GM18507 (cell line): ENCODE measurements at regions not wholly inside any gene's neighbourhood (a gene's known extent, or its start where the extent isn't known, plus 50 kb on each side); places are given as distances from the start of the nearest gene placed in this dataset.

Experiments
- DNase-seq: peaks from one replicate; pipeline ENCODE4 v3.0.0; 2011; ENCODE audit warnings: low read depth; ENCODE audit not compliant: insufficient read length; ENCODE audit errors: extremely low spot score
- FAIRE-seq: peaks from 2 replicates; lab custom pipeline; 2011; peaks lifted over from hg19 to GRCh38; lab: Jason Lieb, UNC

GRCh38 chr3:162196964-162197363, 700.4 kb downstream of the OTOL1 start:
- FAIRE-seq, result no peak
- no peak for DNase-seq

- DNase-seq, result no peak
- no peak for FAIRE-seq
These were observed 704.2 kb downstream of the OTOL1 start for GRCh38 chr3:162200836-162201235.

GRCh38 chr3:162206648-162207047, 710.0 kb downstream of the OTOL1 start:
- DNase-seq, result no peak
- FAIRE-seq, result no peak

GRCh38 chr3:162211470-162211869, 714.9 kb downstream of the OTOL1 start:
- no peak for DNase-seq
- no peak for FAIRE-seq

GRCh38 chr3:162213196-162213595, 716.6 kb downstream of the OTOL1 start:
- DNase-seq (no peak), FAIRE-seq (no peak)

- no peak for FAIRE-seq
- no peak for DNase-seq
These were observed 717.3 kb downstream of the OTOL1 start for GRCh38 chr3:162213956-162214355.

GRCh38 chr3:162217647-162218046, 721.0 kb downstream of the OTOL1 start:
- FAIRE-seq, result no peak

GRCh38 chr3:162218479-162218878, 721.9 kb downstream of the OTOL1 start:
- no peak for DNase-seq
- no peak for FAIRE-seq

More at GRCh38 chr3:162217647-162218046, 721.0 kb downstream of the OTOL1 start:
- no peak for DNase-seq

GRCh38 chr3:162224746-162225145, 728.1 kb downstream of the OTOL1 start:
- no peak for DNase-seq
- FAIRE-seq, result no peak

GRCh38 chr3:162236949-162237348, 740.3 kb downstream of the OTOL1 start:
- DNase-seq (no peak), FAIRE-seq (no peak)

- FAIRE-seq (no peak), DNase-seq (no peak)
These were observed 754.2 kb downstream of the OTOL1 start for GRCh38 chr3:162250782-162251181.

GRCh38 chr3:162262129-162262528, 765.5 kb downstream of the OTOL1 start:
- FAIRE-seq (no peak), DNase-seq (no peak)

- no peak for FAIRE-seq
- DNase-seq, result no peak
These were observed 767.0 kb downstream of the OTOL1 start for GRCh38 chr3:162263596-162263995.

- no peak for FAIRE-seq
These were observed 773.2 kb downstream of the OTOL1 start for GRCh38 chr3:162269636-162270458.

GRCh38 chr3:162274070-162274469, 777.5 kb downstream of the OTOL1 start:
- FAIRE-seq (no peak), DNase-seq (no peak)

More at GRCh38 chr3:162269636-162270458, 773.2 kb downstream of the OTOL1 start:
- DNase-seq, result no peak

- DNase-seq (no peak), FAIRE-seq (no peak)
These were observed 782.2 kb downstream of the OTOL1 start for GRCh38 chr3:162278834-162279233.

GRCh38 chr3:162285259-162285658, 788.7 kb downstream of the OTOL1 start:
- no peak for FAIRE-seq
- no peak for DNase-seq

GRCh38 chr3:162287600-162287999, 791.0 kb downstream of the OTOL1 start:
- FAIRE-seq, result no peak
- DNase-seq, result no peak

GRCh38 chr3:162292409-162292808, 795.8 kb downstream of the OTOL1 start:
- no peak for DNase-seq
- no peak for FAIRE-seq

- DNase-seq, result no peak
These were observed 798.8 kb downstream of the OTOL1 start for GRCh38 chr3:162295323-162295983.

More at GRCh38 chr3:162295323-162295983, 798.8 kb downstream of the OTOL1 start:
- no peak for FAIRE-seq
